Mucosa of rectum (tissue), 2 donors: ENCODE measurements at regions not wholly inside any gene's neighbourhood (a gene's known extent, or its start where the extent isn't known, plus 50 kb on each side); places are given as distances from the start of the nearest gene placed in this dataset.

Experiments
- H3K27ac ChIP-seq, 2 donors: one replicate each; pipeline ENCODE4 v1.7.0; 2013; ENCODE audit warnings: inconsistent platforms in 2 of 2, low read depth in 2 of 2, low read length in 2 of 2
- H3K27me3 ChIP-seq, 2 donors: one replicate each; pipeline ENCODE4 v1.7.0; 2013; ENCODE audit warnings: low read length in 2 of 2; ENCODE audit not compliant: control insufficient read depth in 2 of 2, insufficient read depth in 2 of 2
- H3K36me3 ChIP-seq, 2 donors: one replicate each; pipeline ENCODE4 v1.7.0; 2013; ENCODE audit warnings: low read length in 2 of 2; ENCODE audit not compliant: control insufficient read depth in 2 of 2, insufficient read depth in 2 of 2
- H3K4me1 ChIP-seq, 2 donors: one replicate each; pipeline ENCODE4 v1.7.0; 2013; ENCODE audit warnings: low read length in 2 of 2, mild to moderate bottlenecking in 1 of 2; ENCODE audit not compliant: control insufficient read depth in 2 of 2, insufficient read depth in 2 of 2
- H3K4me3 ChIP-seq, 2 donors: one replicate each; pipeline ENCODE4 v1.7.0; 2013; ENCODE audit warnings: low read length in 2 of 2
- H3K9ac ChIP-seq, 2 donors: one replicate each; pipeline ENCODE4 v1.7.0; 2013; ENCODE audit warnings: low read length in 2 of 2, low read depth in 1 of 2, mild to moderate bottlenecking in 1 of 2
- H3K9me3 ChIP-seq, 2 donors: one replicate each; pipeline ENCODE4 v1.7.0; 2013; ENCODE audit warnings: low read length in 2 of 2; ENCODE audit not compliant: control insufficient read depth in 2 of 2
- donor health status: healthy.
- donor health status: Normal muscosa, but diverticular disease.

GRCh38 chr12:118467641-118468305, 91.4 kb downstream of the SUDS3 start:
- no peak overlapping the region for H3K9ac ChIP-seq
- no peaks in the 10 kb centered on the region for H3K27me3 ChIP-seq
- no peak overlapping the region for H3K27ac ChIP-seq
- H3K9me3 ChIP-seq, result no peaks in the 10 kb centered on the region
- no peaks in the 10 kb centered on the region for H3K4me1 ChIP-seq
- no peaks in the 10 kb centered on the region for H3K36me3 ChIP-seq
- no peak overlapping the region for H3K4me3 ChIP-seq

GRCh38 chr12:118472940-118473339, 96.6 kb downstream of the SUDS3 start:
- Histone ChIP-seq H3K4me1 (no peaks in the 10 kb centered on the region), H3K27me3 (no peaks in the 10 kb centered on the region), H3K36me3 (no peaks in the 10 kb centered on the region), H3K4me3 (no peak overlapping the region), H3K9ac (no peak overlapping the region), H3K9me3 (no peaks in the 10 kb centered on the region), H3K27ac (no peak overlapping the region)

DNA sequence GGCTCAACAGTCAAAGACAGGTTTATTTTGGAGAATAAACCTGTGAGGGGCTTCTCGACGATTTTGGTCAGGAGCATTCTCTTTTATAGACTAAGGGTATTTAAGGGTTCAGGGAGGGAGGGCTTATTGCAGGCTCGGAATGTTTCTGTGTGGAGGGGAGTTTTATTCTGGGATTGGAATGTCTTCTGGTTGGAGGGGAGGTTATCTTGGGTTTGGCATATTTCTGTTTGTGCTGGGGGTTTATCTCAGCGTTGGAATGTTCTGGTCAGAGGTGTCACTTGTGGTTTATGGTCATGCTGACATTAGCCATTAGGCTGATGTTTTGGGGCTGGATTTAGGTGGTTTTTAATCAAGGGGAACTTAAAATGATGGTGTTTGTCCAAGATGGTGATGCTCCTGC, 103.9 kb downstream of the SUDS3 start:
- Histone ChIP-seq H3K4me1 (no peaks in the 10 kb centered on the region), H3K27me3 (peaks cover 0 to 3% of the 10 kb centered on the region in 2 donors), H3K9me3 (no peaks in the 10 kb centered on the region), H3K27ac (no peak overlapping the region), H3K4me3 (no peak overlapping the region), H3K36me3 (no peaks in the 10 kb centered on the region), H3K9ac (no peak overlapping the region)

DNA sequence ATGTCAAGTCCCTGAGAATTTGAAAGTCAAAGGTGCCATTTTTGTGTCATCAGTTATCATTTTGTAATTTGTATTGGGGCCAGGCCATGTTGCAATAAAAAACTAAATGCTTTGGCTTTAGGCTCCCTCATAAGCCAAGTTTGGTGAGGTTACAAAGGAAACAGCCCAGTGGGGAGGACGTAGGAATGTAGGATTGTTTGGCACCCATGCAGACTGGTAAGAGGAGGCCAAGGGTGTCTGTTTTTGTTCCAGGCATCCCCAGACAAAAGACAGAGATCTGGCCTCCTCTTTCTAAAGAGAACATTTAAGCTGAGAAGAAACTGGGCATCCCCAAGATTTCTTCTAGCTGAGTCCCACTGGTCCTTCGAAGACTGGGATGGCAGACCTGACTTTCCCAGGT, 111.7 kb downstream of the SUDS3 start:
- H3K27me3 ChIP-seq, result no peaks in the 10 kb centered on the region
- H3K4me3 ChIP-seq, result no peak overlapping the region
- no peaks in the 10 kb centered on the region for H3K9me3 ChIP-seq
- H3K36me3 ChIP-seq, result no peaks in the 10 kb centered on the region
- no peaks in the 10 kb centered on the region for H3K4me1 ChIP-seq
- H3K9ac ChIP-seq, result no peak overlapping the region
- H3K27ac ChIP-seq, result no peak overlapping the region

DNA sequence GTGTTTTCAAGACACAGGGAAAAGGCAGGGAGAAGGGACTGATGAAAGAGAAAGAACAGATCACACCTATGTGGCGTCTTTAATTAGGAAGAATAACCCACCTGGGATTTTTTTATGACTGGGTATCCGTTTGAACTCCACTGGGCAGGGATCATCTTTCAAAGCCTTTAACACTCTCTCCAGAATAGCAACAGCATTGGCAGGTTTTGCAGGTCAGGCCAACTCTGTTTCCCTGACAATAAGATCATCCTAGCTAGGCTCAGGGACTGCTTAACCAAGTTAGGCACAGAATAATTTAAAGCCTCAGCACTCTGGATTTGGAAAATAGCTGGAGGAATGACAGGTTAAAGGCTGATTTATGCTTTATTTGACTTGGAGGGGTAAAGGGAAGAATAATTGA, 117.6 kb downstream of the SUDS3 start:
- H3K4me1 ChIP-seq, result no peaks in the 10 kb centered on the region
- H3K27ac ChIP-seq, result no peak overlapping the region
- no peaks in the 10 kb centered on the region for H3K27me3 ChIP-seq
- H3K36me3 ChIP-seq, result no peaks in the 10 kb centered on the region
- H3K4me3 ChIP-seq, result no peak overlapping the region
- no peaks in the 10 kb centered on the region for H3K9me3 ChIP-seq
- H3K9ac ChIP-seq, result no peak overlapping the region

- Histone ChIP-seq H3K27ac (no peak overlapping the region), H3K36me3 (no peaks in the 10 kb centered on the region), H3K9ac (no peak overlapping the region), H3K4me1 (no peaks in the 10 kb centered on the region), H3K9me3 (no peaks in the 10 kb centered on the region), H3K27me3 (no peaks in the 10 kb centered on the region), H3K4me3 (no peak overlapping the region)
Measured at GRCh38 chr12:118494776-118495175, 118.4 kb downstream of the SUDS3 start.

DNA sequence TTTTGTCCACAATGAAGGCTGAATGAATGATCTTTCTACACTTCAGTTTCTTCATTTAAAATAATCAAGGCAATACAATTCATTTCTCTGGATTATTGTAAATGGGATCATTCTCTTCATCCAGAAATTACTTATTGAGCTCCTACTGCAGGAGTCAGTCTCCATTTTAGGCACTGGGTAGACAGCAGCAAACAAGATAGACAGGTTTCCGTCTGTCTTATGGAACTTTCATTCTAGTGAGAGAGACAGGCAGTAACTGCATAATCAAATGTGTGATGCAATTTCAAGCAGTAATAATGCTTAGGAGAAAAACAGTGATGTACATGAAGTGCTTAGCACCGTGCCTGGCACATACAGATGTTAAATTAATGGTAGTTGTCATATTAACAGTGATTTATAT, 118.9 kb downstream of the SUDS3 start:
- no peaks in the 10 kb centered on the region for H3K9me3 ChIP-seq
- no peaks in the 10 kb centered on the region for H3K4me1 ChIP-seq
- H3K4me3 ChIP-seq, result no peak overlapping the region
- H3K9ac ChIP-seq, result no peak overlapping the region
- no peaks in the 10 kb centered on the region for H3K27me3 ChIP-seq
- H3K27ac ChIP-seq, result no peak overlapping the region
- H3K36me3 ChIP-seq, result no peaks in the 10 kb centered on the region

DNA sequence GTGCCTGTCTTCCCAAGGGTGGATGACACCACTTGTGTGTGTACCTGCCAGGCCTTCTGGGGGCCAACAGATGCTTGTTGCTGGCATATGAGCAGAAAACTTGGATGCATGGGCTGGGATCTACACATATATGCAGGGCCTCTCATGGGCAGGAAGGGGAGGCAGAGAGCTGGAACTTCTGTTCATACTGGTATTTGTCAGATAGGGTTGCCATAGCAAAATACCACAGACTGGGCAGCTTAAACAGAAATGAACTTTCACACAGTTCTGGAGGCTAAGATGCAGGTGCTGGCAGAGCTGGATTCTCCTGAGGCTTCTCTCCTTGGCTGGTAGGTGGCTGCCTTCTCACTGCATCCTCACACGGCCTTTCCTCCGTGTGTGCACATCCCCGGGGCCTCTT, 121.8 kb downstream of the SUDS3 start:
- H3K9me3 ChIP-seq, result no peaks in the 10 kb centered on the region
- H3K9ac ChIP-seq, result no peak overlapping the region
- H3K27ac ChIP-seq, result no peak overlapping the region
- no peaks in the 10 kb centered on the region for H3K36me3 ChIP-seq
- H3K4me1 ChIP-seq, result no peaks in the 10 kb centered on the region
- H3K27me3 ChIP-seq, result no peaks in the 10 kb centered on the region
- H3K4me3 ChIP-seq, result no peak overlapping the region

DNA sequence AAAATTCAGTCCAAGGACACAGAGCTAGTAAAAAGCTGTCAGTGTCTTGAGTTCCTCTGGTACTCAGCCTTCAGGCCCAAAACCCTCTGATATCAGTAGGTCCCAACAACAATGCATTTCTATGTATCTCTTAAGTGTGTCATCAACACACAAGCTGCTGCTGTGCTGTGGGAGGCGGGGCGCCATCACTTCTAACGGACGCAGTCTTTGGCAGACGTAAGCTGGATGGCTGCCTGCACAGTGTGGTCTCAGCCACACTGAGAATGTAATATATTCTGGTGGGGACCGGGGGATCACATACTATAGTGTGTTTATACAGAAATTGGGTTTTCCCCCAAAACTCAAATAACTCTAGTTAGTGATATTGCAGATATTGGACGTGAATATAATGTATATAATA, 123.9 kb downstream of the SUDS3 start:
- Histone ChIP-seq H3K4me3 (no peak overlapping the region), H3K9me3 (no peaks in the 10 kb centered on the region), H3K9ac (no peak overlapping the region), H3K27ac (no peak overlapping the region), H3K36me3 (no peaks in the 10 kb centered on the region), H3K27me3 (no peaks in the 10 kb centered on the region), H3K4me1 (no peaks in the 10 kb centered on the region)

- Histone ChIP-seq H3K27me3 (no peaks in the 10 kb centered on the region), H3K4me3 (no peak overlapping the region), H3K36me3 (no peaks in the 10 kb centered on the region), H3K4me1 (no peaks in the 10 kb centered on the region), H3K27ac (no peak overlapping the region), H3K9me3 (no peaks in the 10 kb centered on the region), H3K9ac (no peak overlapping the region)
Measured at GRCh38 chr12:118501489-118501888, 125.1 kb downstream of the SUDS3 start.

- H3K9me3 ChIP-seq, result no peaks in the 10 kb centered on the region
Measured at GRCh38 chr12:118503476-118503875, 127.1 kb downstream of the SUDS3 start.

More at GRCh38 chr12:118503476-118503875, 127.1 kb downstream of the SUDS3 start:
- H3K9ac ChIP-seq, result no peak overlapping the region
- H3K27ac ChIP-seq, result no peak overlapping the region
- no peaks in the 10 kb centered on the region for H3K36me3 ChIP-seq
- no peaks in the 10 kb centered on the region for H3K27me3 ChIP-seq
- no peaks in the 10 kb centered on the region for H3K4me1 ChIP-seq
- no peak overlapping the region for H3K4me3 ChIP-seq
